ENCODE measurements at regions not wholly inside any gene's neighbourhood (a gene's known extent, or its start where the extent isn't known, plus 50 kb on each side); places are given as distances from the start of the nearest gene placed in this dataset.

- H3K27me3 ChIP-seq (ENCODE audit: control insufficient read depth, insufficient read depth, low read length), result no peaks in the 10 kb centered on the region
Observed at GRCh38 chr2:117587310-117587709, 227.2 kb upstream of the DDX18 start.

GRCh38 chr2:117603060-117603459 is 211.4 kb upstream of the DDX18 start:
- TF ChIP-seq EZH2 (IDR thresholded peaks at IDR 0.05; ENCODE audit: low read length, missing control alignments) (no peak), CTCF (conservative IDR thresholded peaks at IDR 0.05 in 1 of 2, IDR thresholded peaks at IDR 0.05 in 1 of 2; ENCODE audit: low read depth in 1 of 2, low read length in 2 of 2) (no peak)
- H3K4me1 ChIP-seq (ENCODE audit: control insufficient read depth, extremely low read depth, insufficient read depth, low read length), result no peaks in the 10 kb centered on the region
- no peak for DNase-seq (ENCODE audit: low read depth in 2 of 2)
- no peaks in the 10 kb centered on the region for H3K9me3 ChIP-seq (ENCODE audit: control insufficient read depth, insufficient read depth, low read depth, low read length)
- H3K4me2 ChIP-seq (ENCODE audit: extremely low read depth, insufficient read depth, low read length), result no peak overlapping the region
- H2AFZ ChIP-seq (ENCODE audit: low read length), result no peak overlapping the region
- H3K36me3 ChIP-seq (ENCODE audit: control insufficient read depth, insufficient read depth, low read length), result no peaks in the 10 kb centered on the region
- H3K79me2 ChIP-seq (ENCODE audit: control insufficient read depth, insufficient read depth, low read length), result no peaks in the 10 kb centered on the region
- no peak overlapping the region for H3K9ac ChIP-seq (ENCODE audit: insufficient read depth, low read length)
- H3K27ac ChIP-seq (ENCODE audit: insufficient read depth, low read length), result no peak overlapping the region
- no peaks in the 10 kb centered on the region for H3K27me3 ChIP-seq (ENCODE audit: control insufficient read depth, insufficient read depth, low read length)
- H4K20me1 ChIP-seq (ENCODE audit: control insufficient read depth, extremely low read depth, insufficient read depth, low read length), result no peaks in the 10 kb centered on the region
- H3K4me3 ChIP-seq (replicated peaks in 1 of 4; ENCODE audit: control extremely low read depth in 1 of 4, insufficient read depth in 1 of 4, low read depth in 3 of 4, low read length in 4 of 4), result no peak overlapping the region

More at GRCh38 chr2:117587310-117587709, 227.2 kb upstream of the DDX18 start:
- Histone ChIP-seq H2AFZ (ENCODE audit: low read length) (no peak overlapping the region), H3K36me3 (ENCODE audit: control insufficient read depth, insufficient read depth, low read length) (no peaks in the 10 kb centered on the region), H4K20me1 (ENCODE audit: control insufficient read depth, extremely low read depth, insufficient read depth, low read length) (no peaks in the 10 kb centered on the region), H3K79me2 (ENCODE audit: control insufficient read depth, insufficient read depth, low read length) (no peaks in the 10 kb centered on the region), H3K4me1 (ENCODE audit: control insufficient read depth, extremely low read depth, insufficient read depth, low read length) (no peaks in the 10 kb centered on the region), H3K27ac (ENCODE audit: insufficient read depth, low read length) (no peak overlapping the region), H3K4me3 (replicated peaks in 1 of 4; ENCODE audit: control extremely low read depth in 1 of 4, insufficient read depth in 1 of 4, low read depth in 3 of 4, low read length in 4 of 4) (no peak overlapping the region), H3K9me3 (ENCODE audit: control insufficient read depth, insufficient read depth, low read depth, low read length) (no peaks in the 10 kb centered on the region), H3K9ac (ENCODE audit: insufficient read depth, low read length) (no peak overlapping the region), H3K4me2 (ENCODE audit: extremely low read depth, insufficient read depth, low read length) (no peak overlapping the region)
- no peak for DNase-seq (ENCODE audit: low read depth in 2 of 2)
- TF ChIP-seq EZH2 (IDR thresholded peaks at IDR 0.05; ENCODE audit: low read length, missing control alignments) (no peak), CTCF (conservative IDR thresholded peaks at IDR 0.05 in 1 of 2, IDR thresholded peaks at IDR 0.05 in 1 of 2; ENCODE audit: low read depth in 1 of 2, low read length in 2 of 2) (no peak)

- H3K36me3 ChIP-seq (ENCODE audit: control insufficient read depth, insufficient read depth, low read length), result no peaks in the 10 kb centered on the region
- H3K9me3 ChIP-seq (ENCODE audit: control insufficient read depth, insufficient read depth, low read depth, low read length), result no peaks in the 10 kb centered on the region
- H3K4me2 ChIP-seq (ENCODE audit: extremely low read depth, insufficient read depth, low read length), result no peak overlapping the region
- H4K20me1 ChIP-seq (ENCODE audit: control insufficient read depth, extremely low read depth, insufficient read depth, low read length), result no peaks in the 10 kb centered on the region
- TF ChIP-seq EZH2 (IDR thresholded peaks at IDR 0.05; ENCODE audit: low read length, missing control alignments) (no peak), CTCF (conservative IDR thresholded peaks at IDR 0.05 in 1 of 2, IDR thresholded peaks at IDR 0.05 in 1 of 2; ENCODE audit: low read depth in 1 of 2, low read length in 2 of 2) (no peak)
- no peak overlapping the region for H3K9ac ChIP-seq (ENCODE audit: insufficient read depth, low read length)
- H2AFZ ChIP-seq (ENCODE audit: low read length), result no peak overlapping the region
- H3K4me3 ChIP-seq (replicated peaks in 1 of 4; ENCODE audit: control extremely low read depth in 1 of 4, insufficient read depth in 1 of 4, low read depth in 3 of 4, low read length in 4 of 4), result no peak overlapping the region
- no peak overlapping the region for H3K27ac ChIP-seq (ENCODE audit: insufficient read depth, low read length)
- no peaks in the 10 kb centered on the region for H3K4me1 ChIP-seq (ENCODE audit: control insufficient read depth, extremely low read depth, insufficient read depth, low read length)
- no peaks in the 10 kb centered on the region for H3K79me2 ChIP-seq (ENCODE audit: control insufficient read depth, insufficient read depth, low read length)
- DNase-seq (ENCODE audit: low read depth in 2 of 2), result no peak
- H3K27me3 ChIP-seq (ENCODE audit: control insufficient read depth, insufficient read depth, low read length), result no peaks in the 10 kb centered on the region
Observed at GRCh38 chr2:117603567-117603966, 210.9 kb upstream of the DDX18 start.

All from fibroblast of lung (primary cell).